AG04449 (cell line): ENCODE measurements at regions not wholly inside any gene's neighbourhood (a gene's known extent, or its start where the extent isn't known, plus 50 kb on each side); places are given as distances from the start of the nearest gene placed in this dataset.

Source experiments
- CTCF ChIA-PET: fragments of 350-600 bp; formaldehyde crosslinking; extraction: SDS; loops from one replicate; lab custom pipeline; 2021; ENCODE audit warnings: antibody characterized with exemption; lab: Yijun Ruan, JAX
- POLR2A ChIA-PET: fragments of 400-600, 350-600 bp; formaldehyde crosslinking; extraction: SDS; loops from one replicate; lab custom pipeline; 2020; ENCODE audit warnings: antibody characterized with exemption, inconsistent platforms; lab: Yijun Ruan, JAX
- DNase-seq: peaks from one replicate; pipeline ENCODE4 v3.0.0-alpha.2; 2010; ENCODE audit warnings: low read depth, low spot score
- H3K4me3 ChIP-seq: 2 replicates; pipeline ENCODE4 v1.5.1; 2011; ENCODE audit warnings: low read depth, mild to moderate bottlenecking, control low read depth, low read length
- CTCF ChIP-seq: IDR thresholded peaks from one replicate; pipeline ENCODE4 v1.5.1; 2011; ENCODE audit warnings: mild to moderate bottlenecking, moderate library complexity, low read length, control low read depth, inconsistent platforms; ENCODE audit not compliant: insufficient read depth; ENCODE audit errors: missing control alignments

DNA sequence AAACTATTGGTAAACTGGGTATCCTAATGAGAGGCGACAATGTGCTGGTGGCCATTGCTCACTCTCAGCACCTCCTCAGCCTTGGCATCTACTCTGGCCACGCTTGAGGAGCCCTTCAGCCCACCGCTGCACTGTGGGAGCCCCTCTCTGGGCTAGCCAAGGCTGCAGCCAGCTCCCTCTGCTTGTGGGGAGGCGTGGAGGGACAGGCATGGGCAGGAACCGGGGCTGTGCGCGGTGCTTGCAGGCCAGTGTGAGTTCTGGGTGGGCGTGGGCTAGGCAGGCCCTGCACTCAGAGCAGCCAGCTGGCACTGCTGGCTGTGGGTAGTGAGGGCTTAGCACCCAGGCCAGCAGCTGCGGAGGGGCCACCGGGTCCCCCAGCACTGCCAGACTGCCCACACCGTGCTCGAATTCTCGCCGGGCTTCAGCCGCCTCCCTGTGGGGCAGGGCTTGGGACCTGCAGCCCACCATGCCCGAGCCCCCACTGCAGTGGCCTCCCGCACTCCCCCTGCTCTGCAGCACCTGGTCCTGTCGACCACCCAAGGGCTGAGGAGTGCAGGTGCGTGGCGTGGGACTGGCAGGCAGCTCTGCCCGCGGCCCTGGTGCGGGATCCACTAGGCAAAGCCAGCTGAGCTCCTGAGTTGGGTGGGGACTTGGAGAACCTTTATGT is 575.9 kb upstream of the ANO3 start:
- H3K4me3 ChIP-seq: no peak overlapping the region
- DNase-seq: no peak
- ChIA-PET POLR2A (no interaction called here), CTCF (no interaction called here)
- no peak for TF ChIP-seq CTCF

DNA sequence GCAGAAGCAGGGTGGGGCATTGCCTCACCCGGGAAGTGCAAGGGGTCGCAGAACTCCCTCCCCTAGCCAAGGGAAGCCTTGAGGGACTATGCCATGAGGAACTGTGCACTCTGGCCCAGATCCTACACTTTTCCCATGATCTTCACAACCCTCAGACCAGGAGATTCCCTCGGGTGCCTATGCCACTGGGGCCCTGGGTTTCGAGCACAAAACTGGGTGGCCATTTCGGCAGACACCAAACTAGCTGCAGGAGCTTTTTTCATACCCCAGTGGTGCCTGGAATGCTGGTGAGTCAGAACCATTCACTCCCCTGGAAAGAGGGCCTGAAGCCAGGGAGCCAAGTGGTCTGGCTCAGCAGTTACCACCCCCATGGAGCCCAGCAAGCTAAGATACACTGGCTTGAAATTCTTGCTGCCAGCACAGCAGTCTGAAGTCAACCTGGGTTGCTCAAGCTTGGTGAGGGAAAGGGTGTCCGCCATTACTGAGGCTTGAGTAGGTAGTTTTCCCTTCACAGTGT is 573.7 kb upstream of the ANO3 start:
- ChIA-PET POLR2A (no interaction called here), CTCF (no interaction called here)
- TF ChIP-seq CTCF: no peak
- no peak for DNase-seq
- no peak overlapping the region for H3K4me3 ChIP-seq

DNA sequence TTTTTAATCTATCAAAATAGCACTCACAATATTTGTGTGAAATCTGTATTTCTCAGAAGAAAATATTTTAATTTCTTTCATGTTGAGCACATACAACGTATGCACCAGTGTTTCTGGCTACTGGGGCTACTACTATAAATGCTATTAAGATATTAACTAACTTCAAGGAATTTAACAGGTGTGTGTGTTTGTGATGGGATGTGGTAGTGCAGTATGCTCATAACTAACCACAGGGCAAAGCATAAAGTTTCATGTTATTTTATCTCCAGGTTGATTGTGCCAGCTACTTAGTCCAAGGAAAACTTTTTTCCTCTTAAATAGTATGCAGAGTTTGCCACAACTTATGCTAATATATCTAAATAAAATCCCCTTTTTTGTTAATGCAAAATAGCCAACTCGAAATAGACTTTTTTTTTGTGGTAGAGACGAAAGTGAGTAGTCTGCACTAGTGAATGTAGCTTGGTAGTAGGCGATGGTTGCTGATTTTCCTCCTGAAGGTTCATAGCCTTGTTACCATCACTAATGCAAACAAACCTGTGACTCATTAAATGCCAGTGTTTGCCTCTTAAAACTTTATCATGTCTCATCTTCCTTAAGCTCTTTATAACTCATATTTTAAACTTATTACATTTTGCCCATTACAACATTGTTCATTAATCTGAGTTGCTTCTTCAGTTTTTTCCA is 565.5 kb upstream of the ANO3 start:
- POLR2A ChIA-PET: no interaction called here
- CTCF ChIA-PET: no interaction called here
- no peak for TF ChIP-seq CTCF
- H3K4me3 ChIP-seq: no peak overlapping the region
- no peak for DNase-seq

DNA sequence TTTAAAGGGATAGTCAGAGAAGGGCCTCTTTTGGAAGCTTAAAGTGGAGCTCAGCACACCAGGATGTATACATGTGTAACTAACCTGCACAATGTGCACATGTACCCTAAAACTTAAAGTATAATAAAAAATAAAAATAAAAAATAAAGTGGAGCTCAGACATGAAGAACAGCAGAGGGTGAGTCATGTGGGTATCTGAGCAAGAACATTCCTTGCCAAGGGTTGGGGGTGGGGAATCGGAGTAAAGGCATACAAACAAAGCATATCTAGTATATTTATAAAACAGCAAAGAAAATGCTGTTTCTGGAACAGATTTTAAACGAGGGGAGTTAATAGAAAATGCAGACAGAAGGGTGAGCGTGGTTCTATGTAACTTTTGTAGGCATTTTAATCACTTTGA is 562.6 kb upstream of the ANO3 start:
- DNase-seq: no peak
- POLR2A ChIA-PET: interaction anchor here (0.6 kb wide), 1 partner anchor 9 kb away, joined by 3 read pairs; no protein-coding TSS in a partner anchor
- TF ChIP-seq CTCF: no peak
- no peak overlapping the region for H3K4me3 ChIP-seq
- CTCF ChIA-PET: no interaction called here

DNA sequence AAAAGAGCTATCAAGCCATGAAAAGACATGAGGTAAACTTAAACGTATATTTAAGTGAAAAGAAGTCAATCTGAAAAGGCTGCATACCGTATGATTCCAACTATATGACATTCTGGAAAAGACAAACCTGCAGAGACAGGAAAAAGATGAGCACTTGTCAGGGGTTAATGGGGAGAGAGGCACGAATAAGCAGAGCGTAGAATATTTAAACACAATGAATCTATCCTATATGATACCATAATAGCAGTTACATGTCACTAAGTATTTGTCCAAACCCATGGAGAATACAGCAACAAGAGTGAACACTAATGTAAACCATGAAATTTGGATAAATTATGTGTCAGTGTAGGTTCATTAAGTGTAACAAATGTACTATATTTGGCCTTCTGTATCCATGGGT is 560.3 kb upstream of the ANO3 start:
- ChIA-PET CTCF (no interaction called here), POLR2A (no interaction called here)
- no peak for TF ChIP-seq CTCF
- DNase-seq: no peak
- H3K4me3 ChIP-seq: no peak overlapping the region

DNA sequence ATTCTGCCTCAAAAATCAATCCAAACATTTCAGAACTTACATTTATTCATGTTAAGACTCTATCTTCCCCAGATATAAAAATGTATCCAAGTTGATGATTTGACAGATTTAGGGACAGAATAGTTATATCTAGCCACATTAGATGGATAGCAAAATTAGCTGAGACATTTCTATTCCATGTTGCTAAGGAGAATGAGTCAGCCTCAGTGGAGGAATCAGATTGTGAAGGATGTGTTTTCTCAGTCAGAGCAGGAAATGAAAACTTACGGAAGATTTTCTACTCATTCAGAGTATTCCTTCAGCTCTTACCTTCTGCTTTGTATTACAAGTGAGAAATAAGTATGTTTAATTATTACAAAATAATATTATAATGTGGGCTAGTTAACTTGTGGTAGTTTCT is 556.3 kb upstream of the ANO3 start:
- ChIA-PET CTCF (no interaction called here), POLR2A (no interaction called here)
- no peak for TF ChIP-seq CTCF
- DNase-seq: no peak
- H3K4me3 ChIP-seq: no peak overlapping the region
